Esophagus muscularis mucosa (tissue), 4 donors: ENCODE measurements at regions not wholly inside any gene's neighbourhood (a gene's known extent, or its start where the extent isn't known, plus 50 kb on each side); places are given as distances from the start of the nearest gene placed in this dataset.

Source experiments
- DNase-seq: peaks from one replicate; pipeline ENCODE4 v3.0.0-alpha.2; 2017; ENCODE audit errors: extremely low spot score
- H3K27ac ChIP-seq, 4 donors: fragments of 200-600 bp; sonication (generic); replicated peaks in 1 of 4; 1 replicate in 3 of 4; 2 replicates in 1 of 4; pipeline ENCODE4 v1.5.1; 2016 to 2019; ENCODE audit warnings: mild to moderate bottlenecking in 1 of 4
- H3K27me3 ChIP-seq, 4 donors: fragments of 200-600 bp; sonication (generic); one replicate each; pipeline versions ENCODE4 v1.5.1 to v1.6.0; 2016 to 2019
- H3K36me3 ChIP-seq, 4 donors: fragments of 200-600 bp; sonication (generic); one replicate each; pipeline ENCODE4 v1.5.1; 2016 to 2019
- H3K4me1 ChIP-seq, 4 donors: fragments of 200-600 bp; sonication (generic); one replicate each; pipeline ENCODE4 v1.5.1; 2016 to 2019
- H3K4me3 ChIP-seq, 4 donors: fragments of 200-600 bp; sonication (generic); 1 replicate in 2 of 4; 2 replicates in 2 of 4; pipeline ENCODE4 v1.5.1; 2016 to 2019; ENCODE audit warnings: mild to moderate bottlenecking in 4 of 4, moderate library complexity in 1 of 4
- H3K9me3 ChIP-seq, 4 donors: fragments of 200-600 bp; sonication (generic); 1 replicate in 3 of 4; 2 replicates in 1 of 4; pipeline ENCODE4 v1.5.1; 2016 to 2019
- EP300 ChIP-seq: sonication (generic); formaldehyde crosslinking; IDR thresholded peaks from one replicate; pipeline ENCODE4 v1.6.1; 2017; ENCODE audit warnings: antibody characterized with exemption
- POLR2A ChIP-seq: fragments of 450-650 bp; IDR thresholded peaks from one replicate; pipeline ENCODE4 v1.6.1; 2017; ENCODE audit warnings: antibody characterized with exemption, moderate library complexity, mild to moderate bottlenecking, low read depth
- POLR2AphosphoS5 ChIP-seq, 2 donors: sonication (generic); formaldehyde crosslinking; IDR thresholded peaks; one replicate each; pipeline ENCODE4 v1.6.1; 2017; ENCODE audit warnings: antibody characterized with exemption in 2 of 2
- WGBS: methylation state at CpG from one replicate; pipeline ENCODE4 v1.1.5; 2018; 5-methylcytosine and 5-hydroxymethylcytosine counted together
- intact Hi-C: fragments of 100-400 bp; cut with DNase I; formaldehyde crosslinking; loops from one replicate; pipeline ENCODE4 v1.15.1; 2023
- TF ChIP-seq, protein P1 (sequence below), 3 experiments: fragments of 200-600 bp in 2 of 3; fragments of 450-650 bp in 1 of 3; sonication (generic) in 2 of 3; IDR thresholded peaks; one replicate each; pipeline ENCODE4 v1.5.1; 2017 to 2019; ENCODE audit warnings: antibody characterized with exemption in 3 of 3, mild to moderate bottlenecking in 2 of 3, moderate library complexity in 1 of 3

DNA sequence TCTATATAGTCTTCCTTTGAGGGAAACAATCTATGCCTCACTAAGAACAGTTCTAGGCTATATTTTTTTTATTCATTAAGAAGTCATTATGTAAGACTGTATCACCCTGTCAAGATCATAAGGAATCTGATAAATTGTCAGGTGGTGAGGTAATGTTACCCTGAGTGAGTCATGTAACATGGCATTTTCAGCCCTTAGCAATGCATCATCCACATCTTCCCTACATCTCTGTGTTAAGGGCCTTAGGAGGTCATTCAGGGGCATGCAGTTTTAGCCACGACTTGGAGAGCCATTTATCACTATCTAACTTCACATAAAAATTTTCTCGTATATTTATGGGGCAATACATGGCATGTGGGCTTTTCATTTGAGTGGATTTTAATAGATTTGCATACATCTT lies 924.5 kb upstream of the MBL2 start:
- H3K27me3 ChIP-seq, result no peaks in the 10 kb centered on the region
- WGBS, result 32% methylated on average over 2 of the region's 2 CpGs
- no peaks in the 10 kb centered on the region for H3K9me3 ChIP-seq
- DNase-seq, result no peak
- no peak for TF ChIP-seq POLR2A
- TF ChIP-seq, protein P1, sequence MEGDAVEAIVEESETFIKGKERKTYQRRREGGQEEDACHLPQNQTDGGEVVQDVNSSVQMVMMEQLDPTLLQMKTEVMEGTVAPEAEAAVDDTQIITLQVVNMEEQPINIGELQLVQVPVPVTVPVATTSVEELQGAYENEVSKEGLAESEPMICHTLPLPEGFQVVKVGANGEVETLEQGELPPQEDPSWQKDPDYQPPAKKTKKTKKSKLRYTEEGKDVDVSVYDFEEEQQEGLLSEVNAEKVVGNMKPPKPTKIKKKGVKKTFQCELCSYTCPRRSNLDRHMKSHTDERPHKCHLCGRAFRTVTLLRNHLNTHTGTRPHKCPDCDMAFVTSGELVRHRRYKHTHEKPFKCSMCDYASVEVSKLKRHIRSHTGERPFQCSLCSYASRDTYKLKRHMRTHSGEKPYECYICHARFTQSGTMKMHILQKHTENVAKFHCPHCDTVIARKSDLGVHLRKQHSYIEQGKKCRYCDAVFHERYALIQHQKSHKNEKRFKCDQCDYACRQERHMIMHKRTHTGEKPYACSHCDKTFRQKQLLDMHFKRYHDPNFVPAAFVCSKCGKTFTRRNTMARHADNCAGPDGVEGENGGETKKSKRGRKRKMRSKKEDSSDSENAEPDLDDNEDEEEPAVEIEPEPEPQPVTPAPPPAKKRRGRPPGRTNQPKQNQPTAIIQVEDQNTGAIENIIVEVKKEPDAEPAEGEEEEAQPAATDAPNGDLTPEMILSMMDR (IDR thresholded peaks at IDR 0.05), result no peak
- no peak for TF ChIP-seq EP300
- TF ChIP-seq POLR2AphosphoS5 (IDR thresholded peaks at IDR 0.05), result no peak
- H3K4me1 ChIP-seq, result no peaks in the 10 kb centered on the region
- no peak overlapping the region for H3K4me3 ChIP-seq
- intact Hi-C loops, result no loop called here
- H3K27ac ChIP-seq, result no peak overlapping the region
- no peaks in the 10 kb centered on the region for H3K36me3 ChIP-seq

DNA sequence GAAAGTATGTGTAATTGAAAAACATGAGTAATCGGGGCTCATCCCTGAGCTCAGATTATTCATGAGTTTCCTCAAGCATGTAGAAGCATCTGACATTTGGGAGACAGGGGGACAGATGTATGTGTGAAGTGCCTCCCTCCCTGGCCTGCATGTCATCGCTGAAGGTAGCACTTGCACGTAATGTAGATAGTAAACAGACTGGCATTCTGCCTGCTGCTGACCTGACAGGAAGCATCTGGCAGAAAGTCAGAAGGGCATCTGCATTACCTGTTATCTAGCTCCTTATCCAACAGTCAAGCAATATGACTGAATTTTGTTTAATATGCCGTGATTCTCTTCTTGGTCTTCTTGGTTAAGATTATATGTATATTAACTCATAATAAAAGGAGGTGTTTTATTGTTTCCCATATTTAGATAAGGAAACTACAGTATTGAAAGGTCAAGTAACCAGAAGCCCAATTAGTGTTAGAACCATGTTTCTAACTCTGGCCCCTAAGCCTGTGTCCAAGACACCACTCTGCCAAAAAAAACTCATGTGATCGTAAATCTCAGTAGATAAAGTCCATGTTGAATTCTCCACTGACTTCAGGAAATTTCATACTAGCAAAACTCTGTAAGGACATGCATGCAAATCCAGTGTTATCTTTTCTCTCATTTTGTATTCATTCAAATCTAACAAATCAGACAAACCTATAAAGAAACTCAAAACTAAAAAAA lies 918.1 kb upstream of the MBL2 start:
- Histone ChIP-seq H3K36me3 (no peaks in the 10 kb centered on the region), H3K9me3 (no peaks in the 10 kb centered on the region), H3K4me1 (no peaks in the 10 kb centered on the region), H3K27ac (no peak overlapping the region), H3K27me3 (no peaks in the 10 kb centered on the region), H3K4me3 (no peak overlapping the region)
- intact Hi-C loops, result no loop called here
- TF ChIP-seq POLR2AphosphoS5 (IDR thresholded peaks at IDR 0.05), result no peak
- TF ChIP-seq, protein P1 (IDR thresholded peaks at IDR 0.05), result no peak
- no peak for TF ChIP-seq EP300
- TF ChIP-seq POLR2A, result no peak
- DNase-seq, result no peak
- WGBS, result 61% methylated on average over 5 of the region's 5 CpGs

DNA sequence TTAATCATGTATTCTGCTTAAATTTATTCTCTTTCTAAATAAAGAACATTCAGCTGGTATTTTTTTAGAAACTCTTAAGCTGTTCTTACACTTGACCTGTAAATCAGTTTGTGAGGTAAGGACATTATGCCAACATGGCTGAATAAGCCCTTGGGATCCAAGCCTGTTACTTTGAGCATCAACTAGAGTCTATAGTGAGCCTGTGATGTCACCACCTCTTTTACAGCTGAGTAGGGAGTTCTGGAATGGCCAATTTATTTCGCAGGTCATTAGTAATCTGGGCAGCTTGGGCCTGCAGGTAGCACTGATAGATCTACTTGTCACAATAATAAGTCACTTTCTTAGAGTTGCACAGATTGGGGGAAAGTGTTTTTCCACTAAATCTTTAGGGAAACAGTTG lies 915.2 kb upstream of the MBL2 start:
- WGBS, result 91% methylated on average over 1 of the region's 1 CpG
- no peak for TF ChIP-seq POLR2AphosphoS5 (IDR thresholded peaks at IDR 0.05)
- TF ChIP-seq, protein P1 (IDR thresholded peaks at IDR 0.05), result no peak
- no peak for TF ChIP-seq EP300
- no peak for TF ChIP-seq POLR2A

DNA sequence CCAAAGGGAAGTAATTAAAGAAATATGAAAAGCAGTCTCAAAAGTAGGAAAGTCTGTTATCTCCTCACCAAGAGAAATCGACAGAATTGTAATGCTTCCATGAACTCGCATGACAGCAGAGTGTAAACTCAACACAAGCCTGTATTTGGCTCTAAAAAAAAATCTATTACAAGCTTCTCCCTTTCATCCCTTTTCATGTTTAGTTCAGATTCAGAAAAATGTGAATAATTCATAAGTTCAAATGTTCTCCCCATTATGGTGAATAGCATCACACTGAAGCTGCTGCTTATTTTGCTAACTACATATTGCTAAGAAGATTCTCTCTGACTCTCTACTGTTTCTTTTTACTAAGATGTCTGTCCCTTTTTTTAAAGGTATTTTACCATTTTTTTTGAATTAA lies 910.3 kb upstream of the MBL2 start:
- Histone ChIP-seq H3K36me3 (no peaks in the 10 kb centered on the region), H3K27me3 (no peaks in the 10 kb centered on the region), H3K9me3 (no peaks in the 10 kb centered on the region), H3K4me1 (no peaks in the 10 kb centered on the region), H3K27ac (no peak overlapping the region), H3K4me3 (no peak overlapping the region)
- WGBS, result 78% methylated on average over 2 of the region's 2 CpGs
- DNase-seq, result no peak
- intact Hi-C loops, result no loop called here
- TF ChIP-seq, protein P1 (IDR thresholded peaks at IDR 0.05), result no peak

More for the DNA sequence above, 915.2 kb upstream of the MBL2 start:
- no peak overlapping the region for H3K27ac ChIP-seq
- H3K36me3 ChIP-seq, result no peaks in the 10 kb centered on the region
- no peak for DNase-seq
- H3K4me1 ChIP-seq, result no peaks in the 10 kb centered on the region
- H3K9me3 ChIP-seq, result no peaks in the 10 kb centered on the region
- H3K4me3 ChIP-seq, result no peak overlapping the region
- H3K27me3 ChIP-seq, result no peaks in the 10 kb centered on the region
- intact Hi-C loops, result no loop called here

DNA sequence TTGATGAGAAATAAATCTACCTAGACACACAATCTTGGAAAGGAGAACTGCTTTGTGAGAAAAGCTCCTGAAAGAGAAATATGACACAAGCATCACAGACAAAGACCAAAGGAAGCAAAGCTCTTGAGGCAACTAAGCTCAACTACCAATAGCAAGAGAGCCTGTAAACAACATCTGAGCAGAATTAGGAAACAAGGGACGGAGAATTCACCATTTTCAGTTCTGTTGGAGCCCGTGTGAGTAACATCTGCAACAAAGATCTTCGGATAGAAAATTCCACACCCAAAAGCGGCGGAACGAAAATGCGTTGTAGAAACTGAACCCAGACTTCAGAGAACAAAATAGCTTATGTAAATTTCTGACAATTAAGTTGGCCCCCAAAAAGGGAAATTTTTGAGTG lies 909.9 kb upstream of the MBL2 start:
- 88% methylated on average over 7 of the region's 7 CpGs for WGBS
- intact Hi-C loops, result no loop called here

More for the DNA sequence above, 909.9 kb upstream of the MBL2 start:
- Histone ChIP-seq H3K27ac (no peak overlapping the region), H3K27me3 (no peaks in the 10 kb centered on the region), H3K4me3 (no peak overlapping the region), H3K4me1 (no peaks in the 10 kb centered on the region), H3K36me3 (no peaks in the 10 kb centered on the region), H3K9me3 (no peaks in the 10 kb centered on the region)
- TF ChIP-seq EP300 (no peak), POLR2A (no peak), POLR2AphosphoS5 (IDR thresholded peaks at IDR 0.05) (no peak)
- TF ChIP-seq, protein P1 (IDR thresholded peaks at IDR 0.05), result no peak
- DNase-seq, result no peak
